SK-N-SH (cell line): ENCODE measurements at regions not wholly inside any gene's neighbourhood (a gene's known extent, or its start where the extent isn't known, plus 50 kb on each side); places are given as distances from the start of the nearest gene placed in this dataset.

Source experiments
- CTCF ChIA-PET: fragments of 300-600, 350-600 bp; formaldehyde crosslinking; extraction: SDS; loops from one replicate; lab custom pipeline; 2021; lab: Yijun Ruan, JAX
- POLR2A ChIA-PET: fragments of 350-600 bp; sonication (Branson Sonifier 250); formaldehyde crosslinking; extraction: SDS; loops from one replicate; lab custom pipeline; 2020; ENCODE audit warnings: antibody characterized with exemption, inconsistent platforms; lab: Yijun Ruan, JAX
- DNase-seq: peaks from one replicate; pipeline ENCODE4 v3.0.0; 2012
- H2AFZ ChIP-seq: fragments of 200-600 bp; sonication (generic); 2 replicates; pipeline ENCODE4 v1.8.1; 2016; ENCODE audit warnings: antibody characterized with exemption, mild to moderate bottlenecking, low read depth
- H3F3A ChIP-seq: fragments of 200-600 bp; sonication (generic); replicated peaks from 2 replicates; pipeline ENCODE3; 2016; ENCODE audit warnings: antibody characterized with exemption, mild to moderate bottlenecking; ENCODE audit not compliant: insufficient read depth
- H3K27ac ChIP-seq, 2 experiments: fragments of 200-500 bp in 1 of 2; fragments of 200-600 bp in 1 of 2; sonication (Bioruptor generic) in 1 of 2; sonication (generic), shearing (Covaris generic) in 1 of 2; 2 replicates each; pipeline versions ENCODE4 v1.5.1 to v1.6.1; 2014 to 2016; ENCODE audit warnings: low read depth in 2 of 2, inconsistent platforms in 1 of 2, low read length in 1 of 2, mild to moderate bottlenecking in 1 of 2, mixed read lengths in 1 of 2
- H3K27me3 ChIP-seq: fragments of 200-600 bp; sonication (generic), shearing (Covaris generic); 2 replicates; pipeline ENCODE4 v1.6.1; 2016; ENCODE audit warnings: mixed run types; ENCODE audit not compliant: insufficient read depth
- H3K36me3 ChIP-seq, 2 experiments: fragments of 200-500 bp in 1 of 2; fragments of 200-600 bp in 1 of 2; sonication (Bioruptor generic) in 1 of 2; sonication (generic) in 1 of 2; replicated peaks in 1 of 2; 2 replicates each; pipeline versions ENCODE3 to v1.5.1; 2014 to 2016; ENCODE audit warnings: low read length in 1 of 2, mild to moderate bottlenecking in 1 of 2; ENCODE audit not compliant: insufficient read depth in 2 of 2, control insufficient read depth in 1 of 2
- H3K4me1 ChIP-seq, 2 experiments: fragments of 200-500 bp in 1 of 2; fragments of 200-600 bp in 1 of 2; sonication (Bioruptor generic) in 1 of 2; sonication (generic), shearing (Covaris generic) in 1 of 2; 2 replicates each; pipeline versions ENCODE4 v1.5.1 to v1.6.1; 2014 to 2016; ENCODE audit warnings: low read depth in 1 of 2, low read length in 1 of 2, mixed run types in 1 of 2; ENCODE audit not compliant: insufficient read depth in 2 of 2, control insufficient read depth in 1 of 2
- H3K4me2 ChIP-seq: fragments of 200-600 bp; sonication (generic), shearing (Covaris generic); 2 replicates; pipeline ENCODE4 v1.6.1; 2017; ENCODE audit warnings: mixed run types
- H3K4me3 ChIP-seq, 2 experiments: fragments of 200-500 bp in 1 of 2; fragments of 200-600 bp in 1 of 2; sonication (Bioruptor generic) in 1 of 2; sonication (generic), shearing (Covaris generic) in 1 of 2; 2 replicates each; pipeline versions ENCODE4 v1.5.1 to v1.8.1; 2014 to 2016; ENCODE audit warnings: low read depth in 2 of 2, inconsistent platforms in 1 of 2, low read length in 1 of 2, mild to moderate bottlenecking in 1 of 2, mixed read lengths in 1 of 2, moderate library complexity in 1 of 2
- H3K79me2 ChIP-seq: fragments of 200-600 bp; sonication (generic); 2 replicates; pipeline ENCODE4 v1.8.1; 2017; ENCODE audit warnings: mild to moderate bottlenecking; ENCODE audit not compliant: insufficient read depth
- H3K9ac ChIP-seq: fragments of 200-600 bp; sonication (generic); 2 replicates; pipeline ENCODE4 v1.6.1; 2017; ENCODE audit warnings: mixed run types
- H3K9me2 ChIP-seq: fragments of 200-600 bp; sonication (generic); 2 replicates; pipeline ENCODE4 v1.6.1; 2017; ENCODE audit warnings: mixed run types
- H3K9me3 ChIP-seq: fragments of 200-600 bp; sonication (generic); 2 replicates; pipeline ENCODE4 v1.6.1; 2017; ENCODE audit warnings: mixed run types, mild to moderate bottlenecking, moderate library complexity
- H4K20me1 ChIP-seq: fragments of 200-600 bp; sonication (generic); 2 replicates; pipeline ENCODE4 v1.6.1; 2017; ENCODE audit warnings: mild to moderate bottlenecking, mixed run types; ENCODE audit not compliant: insufficient read depth
- CTCF ChIP-seq: fragments of 200-600 bp; sonication (generic); IDR thresholded peaks from 2 replicates; pipeline ENCODE4 v1.6.1; 2017; ENCODE audit warnings: antibody characterized with exemption, mild to moderate bottlenecking, moderate library complexity
- EP300 ChIP-seq, 2 experiments: IDR thresholded peaks; 2 replicates each; pipeline versions ENCODE4 v1.4.0 to v1.6.1; 2012; ENCODE audit warnings: borderline replicate concordance in 1 of 2, low read depth in 1 of 2, low read length in 1 of 2
- EZH2phosphoT487 ChIP-seq: fragments of 200-600 bp; sonication (generic); IDR thresholded peaks from 2 replicates; pipeline ENCODE4 v1.6.1; 2017; ENCODE audit warnings: low read depth, mixed run types, mild to moderate bottlenecking, antibody characterized with exemption, moderate library complexity, borderline replicate concordance
- FOXJ3 ChIP-seq: sonication (generic); formaldehyde crosslinking; IDR thresholded peaks from 2 replicates; pipeline ENCODE4 v1.5.1; 2020; ENCODE audit warnings: mild to moderate bottlenecking, missing genetic modification reagents
- FOXM1 ChIP-seq: IDR thresholded peaks from 2 replicates; pipeline ENCODE4 v1.4.0; 2012; ENCODE audit warnings: low read depth, mild to moderate bottlenecking
- IRF3 ChIP-seq: fragments of 150-350 bp; IDR thresholded peaks from 2 replicates; pipeline ENCODE4 v1.6.1; 2016; ENCODE audit warnings: mild to moderate bottlenecking, low read depth, low read length
- MAX ChIP-seq: IDR thresholded peaks from 2 replicates; pipeline ENCODE4 v1.4.0; 2012; ENCODE audit warnings: low read depth
- MEF2A ChIP-seq: IDR thresholded peaks from 2 replicates; pipeline ENCODE4 v1.4.0; 2012; ENCODE audit warnings: low read depth, borderline replicate concordance
- NRF1 ChIP-seq: IDR thresholded peaks from 2 replicates; pipeline ENCODE4 v1.6.1; 2012; ENCODE audit warnings: low read depth, mild to moderate bottlenecking, low read length
- PBX3 ChIP-seq: IDR thresholded peaks from 2 replicates; pipeline ENCODE4; 2012
- POLR2AphosphoS5 ChIP-seq: IDR thresholded peaks from 2 replicates; pipeline ENCODE4 v1.6.1; 2012; ENCODE audit warnings: low read depth, low read length
- REST ChIP-seq: IDR thresholded peaks from 2 replicates; pipeline ENCODE4 v1.6.1; 2012; ENCODE audit warnings: mild to moderate bottlenecking, low read depth, low read length, moderate library complexity
- SMC3 ChIP-seq: IDR thresholded peaks from 2 replicates; pipeline ENCODE4 v1.6.1; 2012; ENCODE audit warnings: low read depth, low read length, improper control_type of control experiment
- TCF12 ChIP-seq: IDR thresholded peaks from 2 replicates; pipeline ENCODE4 v1.4.0; 2012
- TEAD4 ChIP-seq: IDR thresholded peaks from 2 replicates; pipeline ENCODE4 v1.4.0; 2012; ENCODE audit warnings: mild to moderate bottlenecking, borderline replicate concordance; ENCODE audit not compliant: insufficient read depth
- USF1 ChIP-seq: IDR thresholded peaks from 2 replicates; pipeline ENCODE4 v1.4.0; 2012; ENCODE audit warnings: low read depth, borderline replicate concordance
- YY1 ChIP-seq: IDR thresholded peaks from 2 replicates; pipeline ENCODE4 v1.4.0; 2012; ENCODE audit warnings: low read depth, mild to moderate bottlenecking
- WGBS: methylation state at CpG from one replicate; pipeline ENCODE4 v1.1.6; 2017; ENCODE audit warnings: low lambda C conversion rate; 5-methylcytosine and 5-hydroxymethylcytosine counted together

- H3K4me3 ChIP-seq = no peak overlapping the region
- no peaks in the 10 kb centered on the region for H3K27me3 ChIP-seq
- TF ChIP-seq EP300 (IDR thresholded peaks at IDR 0.05; ENCODE audit: borderline replicate concordance in 1 of 2, low read depth in 1 of 2, low read length in 1 of 2) (no peak), FOXJ3 (CRISPR knock-in tag) (no peak), REST (no peak), SMC3 (no peak), NRF1 (no peak), MAX (no peak), FOXM1 (no peak), TCF12 (no peak), CTCF (no peak)
- TF ChIP-seq, all 33 proteins: peak for 0
- Histone ChIP-seq H3K4me1 (no peaks in the 10 kb centered on the region; a peak in 1 of 4 replicates), H3K4me2 (no peak overlapping the region), H3K79me2 (no peaks in the 10 kb centered on the region), H2AFZ (no peak overlapping the region), H3F3A (no peaks in the 10 kb centered on the region), H3K9me3 (no peaks in the 10 kb centered on the region), H3K27ac (no peak overlapping the region), H4K20me1 (no peaks in the 10 kb centered on the region), H3K9me2 (no peaks in the 10 kb centered on the region), H3K36me3 (no peaks in the 10 kb centered on the region), H3K9ac (no peak overlapping the region)
- no peak for DNase-seq
- ChIA-PET CTCF (interaction anchor here (0.9 to 1.4 kb wide), 3 partner anchors 29 to 519 kb away, joined by 3 read pairs; no protein-coding TSS in a partner anchor), POLR2A (no interaction called here)
- WGBS = 84% methylated on average over 4 of the region's 4 CpGs
Observed at GRCh38 chr7:11914645-11915044, 82.6 kb upstream of the THSD7A start.

- no peaks in the 10 kb centered on the region for H3K4me1 ChIP-seq
- no peaks in the 10 kb centered on the region for H4K20me1 ChIP-seq
- H3K4me3 ChIP-seq = no peak overlapping the region
- H3K9me3 ChIP-seq = no peaks in the 10 kb centered on the region
- no peaks in the 10 kb centered on the region for H3K9me2 ChIP-seq
- no peak overlapping the region for H3K4me2 ChIP-seq
- H3K36me3 ChIP-seq = no peaks in the 10 kb centered on the region
- TF ChIP-seq USF1 = no peak
- no peak for TF ChIP-seq FOXM1
- TF ChIP-seq IRF3 = no peak
- TF ChIP-seq EZH2phosphoT487 = no peak
- no peak for TF ChIP-seq POLR2AphosphoS5
- no peak for TF ChIP-seq EP300 (IDR thresholded peaks at IDR 0.05; ENCODE audit: borderline replicate concordance in 1 of 2, low read depth in 1 of 2, low read length in 1 of 2)
- no peak for TF ChIP-seq TEAD4
- no peak for TF ChIP-seq FOXJ3 (CRISPR knock-in tag)
- TF ChIP-seq YY1 = no peak
- TF ChIP-seq PBX3 = no peak
- no peak for TF ChIP-seq MEF2A
- H3K9ac ChIP-seq = no peak overlapping the region
- no peaks in the 10 kb centered on the region for H3K27me3 ChIP-seq
- H3K27ac ChIP-seq = no peak overlapping the region
- CTCF ChIA-PET = interaction anchor here (1.4 to 2.9 kb wide), 3 partner anchors 11 to 46 kb away, joined by 3 to 9 read pairs (median 5); no protein-coding TSS in a partner anchor
- POLR2A ChIA-PET = no interaction called here
- H2AFZ ChIP-seq = no peak overlapping the region
- no peaks in the 10 kb centered on the region for H3F3A ChIP-seq
- no peak for DNase-seq
- WGBS = 18% methylated on average over 1 of the region's 1 CpG
- H3K79me2 ChIP-seq = no peaks in the 10 kb centered on the region
Observed at GRCh38 chr7:11923376-11923930, 91.5 kb upstream of the THSD7A start.
